Colonic mucosa (tissue), 4 donors: ENCODE measurements at regions not wholly inside any gene's neighbourhood (a gene's known extent, or its start where the extent isn't known, plus 50 kb on each side); places are given as distances from the start of the nearest gene placed in this dataset.

Source experiments
- DNase-seq: peaks from one replicate; pipeline ENCODE4 v3.0.0-alpha.2; 2020
- H3K27ac ChIP-seq: fragments of 200-600 bp; one replicate; pipeline ENCODE4 v1.8.0; 2021
- H3K27me3 ChIP-seq: fragments of 200-600 bp; one replicate; pipeline ENCODE4 v1.8.0; 2021
- H3K36me3 ChIP-seq: fragments of 200-600 bp; one replicate; pipeline ENCODE4 v1.8.0; 2021
- H3K4me1 ChIP-seq: fragments of 200-600 bp; one replicate; pipeline ENCODE4 v1.8.0; 2021; ENCODE audit warnings: mild to moderate bottlenecking
- H3K4me3 ChIP-seq: fragments of 200-600 bp; one replicate; pipeline ENCODE4 v1.8.0; 2021
- H3K9ac ChIP-seq, 2 donors: one replicate each; pipeline ENCODE4 v1.7.0; 2013; ENCODE audit warnings: control low read depth in 2 of 2, low read depth in 2 of 2, low read length in 2 of 2
- H3K9me3 ChIP-seq: fragments of 200-600 bp; one replicate; pipeline ENCODE4 v1.8.0; 2021
- intact Hi-C: fragments of 100-400 bp; cut with DNase I; formaldehyde crosslinking; loops from one replicate; pipeline ENCODE4 v1.14.1; 2022
- TF ChIP-seq, protein P1 (sequence below): fragments of 200-600 bp; IDR thresholded peaks from one replicate; pipeline ENCODE4 v1.8.0; 2022; ENCODE audit warnings: antibody characterized with exemption, mild to moderate bottlenecking
- donor health status: healthy.
- donor health status: DM: no; HTN: no; CAD: no.
- donor health status: DM: no; HTN: no; CAD: no.

DNA sequence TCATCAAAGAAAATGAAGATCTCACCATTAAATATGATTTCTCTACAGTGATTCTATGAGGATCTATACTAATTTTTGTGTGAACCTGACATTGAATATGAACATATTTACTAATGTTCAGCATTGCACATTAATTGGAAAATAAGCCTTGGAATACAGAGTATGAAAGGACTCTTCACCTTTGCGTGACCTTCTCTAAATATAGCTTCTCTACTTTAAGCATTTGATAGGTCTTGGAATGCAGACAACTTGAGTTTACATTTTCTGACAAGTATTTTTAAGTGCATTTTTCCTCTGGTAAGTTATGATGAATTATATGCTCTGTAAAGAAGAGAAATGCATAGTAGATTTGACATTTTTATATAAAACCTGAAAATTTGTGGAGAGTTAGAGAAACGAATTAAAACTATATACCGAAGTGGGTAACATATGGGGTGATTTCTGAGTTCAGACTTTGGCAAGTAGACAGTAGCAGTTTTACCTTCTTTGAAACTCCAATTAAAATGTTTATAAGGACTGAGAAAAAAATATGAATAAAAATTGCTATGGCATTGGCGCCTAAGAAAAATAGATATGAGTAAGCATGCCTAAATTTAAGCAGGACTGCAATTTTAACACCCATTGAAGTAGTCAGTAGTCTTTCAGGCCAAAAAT is 371.9 kb downstream of the GABRG1 start:
- H3K4me3 ChIP-seq = no peak overlapping the region
- H3K27me3 ChIP-seq = no peaks in the 10 kb centered on the region
- TF ChIP-seq, protein P1, sequence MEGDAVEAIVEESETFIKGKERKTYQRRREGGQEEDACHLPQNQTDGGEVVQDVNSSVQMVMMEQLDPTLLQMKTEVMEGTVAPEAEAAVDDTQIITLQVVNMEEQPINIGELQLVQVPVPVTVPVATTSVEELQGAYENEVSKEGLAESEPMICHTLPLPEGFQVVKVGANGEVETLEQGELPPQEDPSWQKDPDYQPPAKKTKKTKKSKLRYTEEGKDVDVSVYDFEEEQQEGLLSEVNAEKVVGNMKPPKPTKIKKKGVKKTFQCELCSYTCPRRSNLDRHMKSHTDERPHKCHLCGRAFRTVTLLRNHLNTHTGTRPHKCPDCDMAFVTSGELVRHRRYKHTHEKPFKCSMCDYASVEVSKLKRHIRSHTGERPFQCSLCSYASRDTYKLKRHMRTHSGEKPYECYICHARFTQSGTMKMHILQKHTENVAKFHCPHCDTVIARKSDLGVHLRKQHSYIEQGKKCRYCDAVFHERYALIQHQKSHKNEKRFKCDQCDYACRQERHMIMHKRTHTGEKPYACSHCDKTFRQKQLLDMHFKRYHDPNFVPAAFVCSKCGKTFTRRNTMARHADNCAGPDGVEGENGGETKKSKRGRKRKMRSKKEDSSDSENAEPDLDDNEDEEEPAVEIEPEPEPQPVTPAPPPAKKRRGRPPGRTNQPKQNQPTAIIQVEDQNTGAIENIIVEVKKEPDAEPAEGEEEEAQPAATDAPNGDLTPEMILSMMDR = no peak

DNA sequence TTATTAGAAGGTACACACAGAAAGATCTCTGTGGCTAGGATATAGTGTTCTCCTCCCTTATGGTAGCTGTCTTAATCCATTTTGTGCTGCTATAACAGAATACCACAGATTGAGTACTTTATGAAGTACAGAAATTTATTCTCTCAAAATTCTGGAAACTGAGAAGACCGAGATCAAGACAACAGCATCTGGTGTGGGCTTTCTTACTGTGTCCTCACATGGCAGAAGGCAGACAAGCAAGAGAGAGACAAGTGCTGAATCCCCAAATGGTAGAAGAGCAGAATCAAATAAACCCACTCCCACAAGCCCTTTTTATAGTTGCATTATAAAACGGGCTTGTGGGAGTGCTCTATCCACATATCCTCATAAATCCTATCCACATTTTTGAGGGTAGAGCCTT is 373.1 kb downstream of the GABRG1 start:
- no peak for DNase-seq
- TF ChIP-seq, protein P1 = no peak
- H3K27me3 ChIP-seq = no peaks in the 10 kb centered on the region
- H3K27ac ChIP-seq = no peak overlapping the region
- no peaks in the 10 kb centered on the region for H3K36me3 ChIP-seq
- H3K4me1 ChIP-seq = no peaks in the 10 kb centered on the region
- H3K9ac ChIP-seq = no peak overlapping the region
- intact Hi-C loops = no loop called here
- no peaks in the 10 kb centered on the region for H3K9me3 ChIP-seq
- H3K4me3 ChIP-seq = no peak overlapping the region

More for the DNA sequence above, 371.9 kb downstream of the GABRG1 start:
- H3K27ac ChIP-seq = no peak overlapping the region
- H3K9me3 ChIP-seq = no peaks in the 10 kb centered on the region
- H3K36me3 ChIP-seq = no peaks in the 10 kb centered on the region
- no peaks in the 10 kb centered on the region for H3K4me1 ChIP-seq
- intact Hi-C loops = no loop called here
- DNase-seq = no peak
- no peak overlapping the region for H3K9ac ChIP-seq

DNA sequence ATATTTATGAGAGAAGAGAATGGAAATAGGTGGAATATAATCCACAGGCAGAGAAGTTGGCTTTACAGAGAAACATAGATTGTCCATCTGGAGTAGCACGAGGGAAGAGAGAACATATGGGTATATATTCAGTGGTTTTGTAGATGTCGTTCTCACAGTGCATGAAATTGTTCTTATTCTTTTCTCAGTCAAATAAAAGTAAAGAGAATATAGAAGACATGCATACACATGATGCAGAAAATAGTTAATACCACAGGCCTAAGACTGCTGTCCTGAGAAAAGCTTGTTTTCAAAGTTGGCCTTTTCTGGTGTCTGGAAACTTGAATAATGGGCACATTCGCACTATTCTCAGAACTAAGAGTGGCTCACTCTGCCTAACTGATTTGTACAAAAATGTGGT is 378.1 kb downstream of the GABRG1 start:
- DNase-seq = no peak
- no peaks in the 10 kb centered on the region for H3K27me3 ChIP-seq
- H3K27ac ChIP-seq = no peak overlapping the region
- H3K4me3 ChIP-seq = no peak overlapping the region
- H3K4me1 ChIP-seq = no peaks in the 10 kb centered on the region
- H3K9me3 ChIP-seq = no peaks in the 10 kb centered on the region
- H3K36me3 ChIP-seq = no peaks in the 10 kb centered on the region
- H3K9ac ChIP-seq = no peak overlapping the region
- TF ChIP-seq, protein P1 = no peak
- intact Hi-C loops = no loop called here

DNA sequence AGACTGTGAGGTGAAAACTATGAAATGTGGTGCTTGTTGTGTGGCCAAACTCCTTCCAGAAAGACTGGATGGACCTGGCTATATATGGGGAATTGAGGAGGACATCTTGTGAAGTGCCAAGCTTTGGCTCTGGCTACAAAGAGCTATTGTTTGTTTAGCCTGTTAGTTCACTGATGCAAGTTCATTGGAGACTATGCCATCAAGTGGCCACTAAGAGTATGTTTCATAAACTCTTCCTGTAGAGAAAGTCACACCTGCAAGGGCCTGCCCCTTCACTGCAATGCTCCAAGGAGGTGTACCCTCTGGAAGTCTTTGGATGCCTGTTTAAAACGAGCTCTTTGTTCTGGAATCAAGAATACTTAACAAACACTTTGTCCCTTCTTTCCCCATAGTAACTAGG is 382.0 kb downstream of the GABRG1 start:
- Histone ChIP-seq H3K27me3 (no peaks in the 10 kb centered on the region), H3K4me3 (no peak overlapping the region), H3K36me3 (no peaks in the 10 kb centered on the region), H3K27ac (no peak overlapping the region), H3K9me3 (no peaks in the 10 kb centered on the region), H3K9ac (no peak overlapping the region), H3K4me1 (no peaks in the 10 kb centered on the region)
- no peak for DNase-seq
- TF ChIP-seq, protein P1 = no peak
- intact Hi-C loops = no loop called here

DNA sequence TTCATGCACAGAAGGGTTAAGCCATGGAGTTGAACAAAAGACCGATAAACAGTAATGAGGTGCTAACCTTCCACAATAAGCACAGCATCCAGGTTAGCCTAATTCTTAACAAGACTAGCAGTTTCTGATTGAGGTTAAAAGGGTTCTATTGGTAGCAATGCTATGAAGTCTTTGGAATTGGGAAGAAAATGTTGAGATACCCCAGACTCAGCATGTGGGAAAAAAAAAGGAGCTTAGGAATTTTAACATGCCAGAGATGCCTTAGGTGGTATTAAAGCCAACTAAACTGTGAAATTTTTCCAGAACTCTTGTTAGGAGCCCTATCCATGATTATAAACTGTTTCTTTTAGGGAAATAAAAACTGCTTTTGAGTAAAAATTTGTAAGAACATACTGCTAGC is 391.7 kb downstream of the GABRG1 start:
- Histone ChIP-seq H3K9me3 (no peaks in the 10 kb centered on the region), H3K27me3 (no peaks in the 10 kb centered on the region)
- TF ChIP-seq, protein P1 = no peak

More for the DNA sequence above, 391.7 kb downstream of the GABRG1 start:
- Histone ChIP-seq H3K9ac (no peak overlapping the region), H3K36me3 (no peaks in the 10 kb centered on the region), H3K4me3 (no peak overlapping the region), H3K27ac (no peak overlapping the region), H3K4me1 (no peaks in the 10 kb centered on the region)
- no peak for DNase-seq
- intact Hi-C loops = no loop called here
